Thyroid gland (tissue), 4 donors: ENCODE measurements at regions not wholly inside any gene's neighbourhood (a gene's known extent, or its start where the extent isn't known, plus 50 kb on each side); places are given as distances from the start of the nearest gene placed in this dataset.

Source experiments
- POLR2A ChIP-seq, 2 donors: fragments of 450-650 bp; IDR thresholded peaks; one replicate each; pipeline ENCODE4 v1.6.1; 2017; ENCODE audit warnings: antibody characterized with exemption in 2 of 2, mild to moderate bottlenecking in 2 of 2, moderate library complexity in 1 of 2
- TF ChIP-seq, protein P1 (sequence below), 6 experiments: fragments of 200-600 bp in 3 of 6; fragments of 450-650 bp in 3 of 6; sonication (generic) in 3 of 6; IDR thresholded peaks; one replicate each; pipeline ENCODE4 v1.5.1; 2016 to 2019; ENCODE audit warnings: antibody characterized with exemption in 6 of 6, mild to moderate bottlenecking in 2 of 6, inconsistent platforms in 1 of 6, moderate library complexity in 1 of 6

GRCh38 chr2:186918495-186918894 lies 69.5 kb upstream of the ZSWIM2 start:
- TF ChIP-seq, protein P1, sequence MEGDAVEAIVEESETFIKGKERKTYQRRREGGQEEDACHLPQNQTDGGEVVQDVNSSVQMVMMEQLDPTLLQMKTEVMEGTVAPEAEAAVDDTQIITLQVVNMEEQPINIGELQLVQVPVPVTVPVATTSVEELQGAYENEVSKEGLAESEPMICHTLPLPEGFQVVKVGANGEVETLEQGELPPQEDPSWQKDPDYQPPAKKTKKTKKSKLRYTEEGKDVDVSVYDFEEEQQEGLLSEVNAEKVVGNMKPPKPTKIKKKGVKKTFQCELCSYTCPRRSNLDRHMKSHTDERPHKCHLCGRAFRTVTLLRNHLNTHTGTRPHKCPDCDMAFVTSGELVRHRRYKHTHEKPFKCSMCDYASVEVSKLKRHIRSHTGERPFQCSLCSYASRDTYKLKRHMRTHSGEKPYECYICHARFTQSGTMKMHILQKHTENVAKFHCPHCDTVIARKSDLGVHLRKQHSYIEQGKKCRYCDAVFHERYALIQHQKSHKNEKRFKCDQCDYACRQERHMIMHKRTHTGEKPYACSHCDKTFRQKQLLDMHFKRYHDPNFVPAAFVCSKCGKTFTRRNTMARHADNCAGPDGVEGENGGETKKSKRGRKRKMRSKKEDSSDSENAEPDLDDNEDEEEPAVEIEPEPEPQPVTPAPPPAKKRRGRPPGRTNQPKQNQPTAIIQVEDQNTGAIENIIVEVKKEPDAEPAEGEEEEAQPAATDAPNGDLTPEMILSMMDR (IDR thresholded peaks at IDR 0.05), result no peak
- TF ChIP-seq POLR2A (IDR thresholded peaks at IDR 0.05), result no peak
